H9 (cell line): ENCODE measurements at regions not wholly inside any gene's neighbourhood (a gene's known extent, or its start where the extent isn't known, plus 50 kb on each side); places are given as distances from the start of the nearest gene placed in this dataset.

Experiments used
- DNase-seq: peaks from one replicate; pipeline ENCODE4 v3.0.0-alpha.2; 2017
- H2AFZ ChIP-seq: one replicate; pipeline ENCODE4 v1.6.1; 2013; ENCODE audit warnings: mild to moderate bottlenecking, low read length, control low read depth, moderate library complexity
- H2AK5ac ChIP-seq: 2 replicates; pipeline ENCODE4 v1.6.1; 2013; ENCODE audit warnings: low read length, control low read depth, mixed read lengths; ENCODE audit not compliant: insufficient read length
- H2BK120ac ChIP-seq: one replicate; pipeline ENCODE4 v1.6.1; 2013; ENCODE audit warnings: low read depth, mild to moderate bottlenecking, low read length, control low read depth, inconsistent platforms; ENCODE audit not compliant: poor library complexity, severe bottlenecking
- H2BK12ac ChIP-seq: 2 replicates; pipeline ENCODE4 v1.6.1; 2013; ENCODE audit warnings: low read length, control low read depth, mixed read lengths, low read depth; ENCODE audit not compliant: insufficient read length
- H2BK15ac ChIP-seq: 2 replicates; pipeline ENCODE4 v1.6.1; 2013; ENCODE audit warnings: low read depth, low read length, control low read depth
- H2BK20ac ChIP-seq: one replicate; pipeline ENCODE4 v1.6.1; 2013; ENCODE audit warnings: low read depth, mild to moderate bottlenecking, low read length, control low read depth, inconsistent platforms; ENCODE audit not compliant: poor library complexity, severe bottlenecking
- H2BK5ac ChIP-seq: 2 replicates; pipeline ENCODE4 v1.6.1; 2013; ENCODE audit warnings: low read length, control low read depth, mixed read lengths; ENCODE audit not compliant: insufficient read length
- H3K14ac ChIP-seq: 2 replicates; pipeline ENCODE4 v1.6.1; 2013; ENCODE audit warnings: low read length, control low read depth; ENCODE audit not compliant: insufficient read depth
- H3K18ac ChIP-seq: 2 replicates; pipeline ENCODE4 v1.6.1; 2013; ENCODE audit warnings: low read depth, mild to moderate bottlenecking, mixed read lengths, low read length, control low read depth; ENCODE audit not compliant: insufficient read length
- H3K23ac ChIP-seq: 2 replicates; pipeline ENCODE4 v1.6.1; 2013; ENCODE audit warnings: low read length, control low read depth, mixed read lengths, low read depth; ENCODE audit not compliant: insufficient read length
- H3K23me2 ChIP-seq: 2 replicates; pipeline ENCODE4 v1.6.1; 2013; ENCODE audit warnings: low read depth, mild to moderate bottlenecking, mixed read lengths, low read length, control low read depth; ENCODE audit not compliant: insufficient read length, poor library complexity, severe bottlenecking
- H3K27ac ChIP-seq: 2 replicates; pipeline ENCODE4 v1.5.1; 2013; ENCODE audit warnings: low read length, control low read depth, mixed read lengths, low read depth; ENCODE audit not compliant: insufficient read length
- H3K27me3 ChIP-seq: 2 replicates; pipeline ENCODE4 v1.6.1; 2013; ENCODE audit warnings: low read length, control low read depth, inconsistent platforms; ENCODE audit not compliant: insufficient read depth
- H3K4ac ChIP-seq: 2 replicates; pipeline ENCODE4 v1.6.1; 2013; ENCODE audit warnings: low read depth, mild to moderate bottlenecking, control low read depth, inconsistent platforms, low read length, moderate library complexity
- H3K4me1 ChIP-seq: 2 replicates; pipeline ENCODE4 v1.6.1; 2013; ENCODE audit warnings: low read length, control low read depth, inconsistent platforms; ENCODE audit not compliant: insufficient read depth
- H3K4me2 ChIP-seq: 2 replicates; pipeline ENCODE4 v1.6.1; 2013; ENCODE audit warnings: low read length, control low read depth, mixed read lengths; ENCODE audit not compliant: insufficient read length, insufficient read depth
- H3K56ac ChIP-seq: 2 replicates; pipeline ENCODE4 v1.6.1; 2013; ENCODE audit warnings: low read depth, mild to moderate bottlenecking, mixed read lengths, low read length, control low read depth; ENCODE audit not compliant: insufficient read length
- H3K79me1 ChIP-seq: 2 replicates; pipeline ENCODE4 v1.6.1; 2013; ENCODE audit warnings: low read depth, mild to moderate bottlenecking, moderate library complexity, low read length, control low read depth, inconsistent platforms; ENCODE audit not compliant: insufficient read depth, poor library complexity, severe bottlenecking
- H3K79me2 ChIP-seq: 2 replicates; pipeline ENCODE4 v1.6.1; 2013; ENCODE audit warnings: low read length, control low read depth, inconsistent platforms; ENCODE audit not compliant: insufficient read depth
- H3K9ac ChIP-seq: 2 replicates; pipeline ENCODE4 v1.6.1; 2013; ENCODE audit warnings: low read length, control low read depth, mixed read lengths; ENCODE audit not compliant: insufficient read length; ENCODE audit errors: extremely low read depth
- H3K9me3 ChIP-seq: one replicate; pipeline ENCODE4 v1.6.1; 2013; ENCODE audit warnings: low read depth, low read length, inconsistent platforms; ENCODE audit not compliant: control insufficient read depth
- H3T11ph ChIP-seq: one replicate; pipeline ENCODE4 v1.6.1; 2013; ENCODE audit warnings: mild to moderate bottlenecking, low read length, control low read depth, inconsistent platforms
- H4K20me1 ChIP-seq: one replicate; pipeline ENCODE4 v1.6.1; 2013; ENCODE audit not compliant: control insufficient read depth, insufficient read length, insufficient read depth
- H4K5ac ChIP-seq: 2 replicates; pipeline ENCODE4 v1.6.1; 2013; ENCODE audit warnings: low read depth, mild to moderate bottlenecking, mixed read lengths, low read length, control low read depth; ENCODE audit not compliant: insufficient read length
- H4K8ac ChIP-seq: replicated peaks from 2 replicates; pipeline ENCODE4 v1.6.1; 2013; ENCODE audit warnings: low read length, control low read depth, mixed read lengths, low read depth; ENCODE audit not compliant: insufficient read length
- H4K91ac ChIP-seq: 2 replicates; pipeline ENCODE4 v1.6.1; 2013; ENCODE audit warnings: low read depth, mild to moderate bottlenecking, moderate library complexity, mixed read lengths, low read length, control low read depth; ENCODE audit not compliant: insufficient read length
- H3K27ac Mint-ChIP-seq, 3 experiments: 2 replicates in 2 of 3; 3 replicates in 1 of 3; pipeline ENCODE4 v1.8.0; 2020 to 2021; ENCODE audit warnings: mixed read lengths in 3 of 3, mild to moderate bottlenecking in 1 of 3, moderate library complexity in 1 of 3
- H3K27me3 Mint-ChIP-seq: 2 replicates; pipeline ENCODE4 v1.8.0; 2021; ENCODE audit warnings: low read depth, mild to moderate bottlenecking, moderate library complexity, mixed read lengths
- H3K36me3 Mint-ChIP-seq, 3 experiments: 2 replicates in 2 of 3; 3 replicates in 1 of 3; pipeline ENCODE4 v1.8.0; 2020 to 2021; ENCODE audit warnings: low read depth in 3 of 3, mixed read lengths in 3 of 3; ENCODE audit not compliant: insufficient read depth in 1 of 3
- H3K4me1 Mint-ChIP-seq, 2 experiments: 2 replicates each; pipeline ENCODE4 v1.8.0; 2020; ENCODE audit warnings: mixed read lengths in 2 of 2
- H3K4me3 Mint-ChIP-seq, 2 experiments: 2 replicates in 1 of 2; 3 replicates in 1 of 2; pipeline ENCODE4 v1.8.0; 2020 to 2021; ENCODE audit warnings: mild to moderate bottlenecking in 2 of 2, mixed read lengths in 2 of 2, moderate library complexity in 1 of 2
- H3K9me3 Mint-ChIP-seq, 2 experiments: 2 replicates in 1 of 2; 3 replicates in 1 of 2; pipeline ENCODE4 v1.8.0; 2020; ENCODE audit warnings: mild to moderate bottlenecking in 2 of 2, mixed read lengths in 2 of 2, moderate library complexity in 1 of 2
- WGBS: extraction: QIAGEN DNeasy Blood & Tissue Kit; methylation state at CpG from one replicate; pipeline ENCODE4 v1.1.7; 2013; ENCODE audit warnings: missing lambda C conversion rate, low lambda C conversion rate, mixed read lengths; ENCODE audit not compliant: insufficient read length; ENCODE audit errors: extremely low coverage; 5-methylcytosine and 5-hydroxymethylcytosine counted together
- TF ChIP-seq, protein P1 (sequence below): fragments of 200-600 bp; sonication (generic); conservative IDR thresholded peaks from 3 replicates; pipeline ENCODE4 v1.8.0; 2021; ENCODE audit warnings: antibody characterized with exemption, mild to moderate bottlenecking

DNA sequence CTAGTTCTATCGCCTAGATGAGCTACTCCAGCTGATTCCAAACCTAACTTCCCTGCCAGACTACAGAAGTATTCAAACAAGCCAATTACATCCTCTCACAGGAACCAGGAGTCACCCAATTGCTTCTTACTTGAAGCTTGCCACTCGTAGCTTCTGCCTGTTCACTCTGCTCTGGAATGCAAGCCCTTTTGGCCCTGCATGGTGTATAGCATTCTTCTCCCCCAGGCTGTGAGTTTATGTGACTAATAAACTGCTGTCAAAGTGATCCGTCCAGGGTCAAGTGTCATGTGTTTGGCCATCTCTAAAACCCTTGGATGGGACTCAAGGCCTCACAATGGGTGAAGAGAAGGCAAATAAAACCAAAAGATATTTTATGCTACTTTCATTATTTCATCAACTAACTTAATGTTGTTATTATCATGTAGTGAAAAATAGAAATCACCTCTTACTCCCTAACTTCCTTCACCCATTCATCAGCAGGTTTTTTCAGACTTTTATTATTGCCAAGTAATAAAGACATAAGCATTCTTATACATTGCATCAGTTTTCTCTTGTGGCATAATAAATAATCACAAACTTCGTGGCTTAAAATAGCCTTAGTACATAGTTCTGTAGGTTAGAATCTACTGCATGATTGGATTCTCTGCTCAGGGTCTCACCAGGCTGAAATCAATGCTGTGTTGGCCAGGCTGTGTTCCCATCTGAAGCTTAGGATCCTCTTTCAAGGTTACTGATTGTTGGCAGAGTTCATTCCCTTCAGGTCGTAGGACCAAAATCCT, 1981.7 kb upstream of the FLRT2 start:
- no peaks in the 10 kb centered on the region for H3K9me3 Mint-ChIP-seq
- Histone ChIP-seq H3K27me3 (no peaks in the 10 kb centered on the region), H3K56ac (no peak overlapping the region), H2BK20ac (no peak overlapping the region), H2AFZ (no peak overlapping the region), H4K8ac (no peak overlapping the region), H3K79me1 (no peaks in the 10 kb centered on the region), H3K27ac (no peak overlapping the region), H3T11ph (no peak overlapping the region), H2BK120ac (no peak overlapping the region), H3K9ac (no peak overlapping the region), H2AK5ac (no peak overlapping the region), H4K91ac (no peak overlapping the region), H3K18ac (no peak overlapping the region), H2BK12ac (no peak overlapping the region), H2BK5ac (no peak overlapping the region), H3K4me1 (no peaks in the 10 kb centered on the region), H3K23ac (no peak overlapping the region), H3K79me2 (no peaks in the 10 kb centered on the region), H3K4me2 (no peak overlapping the region), H4K5ac (no peak overlapping the region), H4K20me1 (no peaks in the 10 kb centered on the region), H3K9me3 (no peaks in the 10 kb centered on the region), H3K23me2 (no peaks in the 10 kb centered on the region), H3K14ac (no peak overlapping the region), H3K4ac (no peak overlapping the region), H2BK15ac (no peak overlapping the region)
- TF ChIP-seq, protein P1, sequence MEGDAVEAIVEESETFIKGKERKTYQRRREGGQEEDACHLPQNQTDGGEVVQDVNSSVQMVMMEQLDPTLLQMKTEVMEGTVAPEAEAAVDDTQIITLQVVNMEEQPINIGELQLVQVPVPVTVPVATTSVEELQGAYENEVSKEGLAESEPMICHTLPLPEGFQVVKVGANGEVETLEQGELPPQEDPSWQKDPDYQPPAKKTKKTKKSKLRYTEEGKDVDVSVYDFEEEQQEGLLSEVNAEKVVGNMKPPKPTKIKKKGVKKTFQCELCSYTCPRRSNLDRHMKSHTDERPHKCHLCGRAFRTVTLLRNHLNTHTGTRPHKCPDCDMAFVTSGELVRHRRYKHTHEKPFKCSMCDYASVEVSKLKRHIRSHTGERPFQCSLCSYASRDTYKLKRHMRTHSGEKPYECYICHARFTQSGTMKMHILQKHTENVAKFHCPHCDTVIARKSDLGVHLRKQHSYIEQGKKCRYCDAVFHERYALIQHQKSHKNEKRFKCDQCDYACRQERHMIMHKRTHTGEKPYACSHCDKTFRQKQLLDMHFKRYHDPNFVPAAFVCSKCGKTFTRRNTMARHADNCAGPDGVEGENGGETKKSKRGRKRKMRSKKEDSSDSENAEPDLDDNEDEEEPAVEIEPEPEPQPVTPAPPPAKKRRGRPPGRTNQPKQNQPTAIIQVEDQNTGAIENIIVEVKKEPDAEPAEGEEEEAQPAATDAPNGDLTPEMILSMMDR, result no peak
- H3K4me3 Mint-ChIP-seq, result no peak overlapping the region
- H3K36me3 Mint-ChIP-seq, result no peaks in the 10 kb centered on the region
- no peaks in the 10 kb centered on the region for H3K4me1 Mint-ChIP-seq
- H3K27ac Mint-ChIP-seq, result no peak overlapping the region
- no CpG with 5 or more reads among the region's 5 CpGs for WGBS
- no peaks in the 10 kb centered on the region for H3K27me3 Mint-ChIP-seq
- no peak for DNase-seq
